ENCODE measurements at regions not wholly inside any gene's neighbourhood (a gene's known extent, or its start where the extent isn't known, plus 50 kb on each side); places are given as distances from the start of the nearest gene placed in this dataset.
"Not testable (repeated sequence)": the region's sequence is repeated elsewhere in the genome, so short reads cannot be mapped to it uniquely, and the experiment has no call there.

- DNase-seq = no peak
Observed at GRCh38 chr12:73731658-73732057, 806.0 kb upstream of the ATXN7L3B start.

- DNase-seq = no peak
Observed at GRCh38 chr12:73769337-73769736, 768.3 kb upstream of the ATXN7L3B start.

- DNase-seq = no peak
Observed at GRCh38 chr12:73798523-73798922, 739.1 kb upstream of the ATXN7L3B start.

- no peak for DNase-seq
Observed at GRCh38 chr12:73815072-73815645, 722.5 kb upstream of the ATXN7L3B start.

- no peak for DNase-seq
Observed at GRCh38 chr12:73817161-73817560, 720.5 kb upstream of the ATXN7L3B start.

GRCh38 chr12:73833746-73834145, 703.9 kb upstream of the ATXN7L3B start:
- no peak for DNase-seq

- DNase-seq = no peak
Observed at GRCh38 chr12:73841963-73842362, 695.7 kb upstream of the ATXN7L3B start.

- DNase-seq = no peak
Observed at GRCh38 chr12:73863546-73863945, 674.1 kb upstream of the ATXN7L3B start.

- DNase-seq = no peak
Observed at GRCh38 chr12:73867147-73867546, 670.5 kb upstream of the ATXN7L3B start.

- DNase-seq = not testable (repeated sequence)
Observed at GRCh38 chr12:73877291-73877690, 660.3 kb upstream of the ATXN7L3B start.

- no peak for DNase-seq
Observed at GRCh38 chr12:73892201-73892600, 645.4 kb upstream of the ATXN7L3B start.

GRCh38 chr12:73898645-73899044, 639.0 kb upstream of the ATXN7L3B start:
- DNase-seq = no peak

- DNase-seq = no peak
Observed at GRCh38 chr12:73902260-73902659, 635.4 kb upstream of the ATXN7L3B start.

GRCh38 chr12:73906757-73907156, 630.9 kb upstream of the ATXN7L3B start:
- no peak for DNase-seq

GRCh38 chr12:73935817-73936216, 601.8 kb upstream of the ATXN7L3B start:
- no peak for DNase-seq

- no peak for DNase-seq
Observed at GRCh38 chr12:73947326-73948026, 590.2 kb upstream of the ATXN7L3B start.

GRCh38 chr12:73950507-73950906, 587.1 kb upstream of the ATXN7L3B start:
- DNase-seq = no peak

GRCh38 chr12:73951956-73952703, 585.5 kb upstream of the ATXN7L3B start:
- no peak for DNase-seq

GRCh38 chr12:73964641-73965040, 573.0 kb upstream of the ATXN7L3B start:
- no peak for DNase-seq

GRCh38 chr12:73973486-73973885, 564.1 kb upstream of the ATXN7L3B start:
- DNase-seq = no peak

GRCh38 chr12:73984552-73984951, 553.1 kb upstream of the ATXN7L3B start:
- DNase-seq = no peak

GRCh38 chr12:73991138-73991537, 546.5 kb upstream of the ATXN7L3B start:
- DNase-seq = no peak

- DNase-seq = no peak
Observed at GRCh38 chr12:73998894-73999293, 538.7 kb upstream of the ATXN7L3B start.

- no peak for DNase-seq
Observed at GRCh38 chr12:74015118-74015517, 522.5 kb upstream of the ATXN7L3B start.

All from NCI-H748 treated with DMSO at 0.1 percent for 48 hours (cell line).